Tibial artery (tissue), 4 donors: ENCODE measurements at regions not wholly inside any gene's neighbourhood (a gene's known extent, or its start where the extent isn't known, plus 50 kb on each side); places are given as distances from the start of the nearest gene placed in this dataset.
"Not testable (repeated sequence)": the region's sequence is repeated elsewhere in the genome, so short reads cannot be mapped to it uniquely, and the experiment has no call there.

ENCODE experiments used
- DNase-seq, 2 donors: peaks; one replicate each; pipeline ENCODE4 v3.0.0-alpha.2; 2019
- H3K27ac ChIP-seq, 2 donors: fragments of 200-600 bp; sonication (generic) in 1 of 2; 1 replicate in 1 of 2; 2 replicates in 1 of 2; pipeline ENCODE4 v1.5.1; 2018 to 2019; ENCODE audit warnings: mild to moderate bottlenecking in 1 of 2
- H3K27me3 ChIP-seq, 2 donors: fragments of 200-600 bp; sonication (generic) in 1 of 2; one replicate each; pipeline versions ENCODE4 v1.5.1 to v1.6.0; 2016 to 2019
- H3K36me3 ChIP-seq, 3 donors: fragments of 200-600 bp; sonication (generic) in 2 of 3; one replicate each; pipeline ENCODE4 v1.5.1; 2016 to 2019; ENCODE audit warnings: mild to moderate bottlenecking in 2 of 3
- H3K4me1 ChIP-seq, 4 donors: fragments of 200-600 bp; sonication (generic) in 2 of 4; 1 replicate in 3 of 4; 2 replicates in 1 of 4; pipeline ENCODE4 v1.5.1; 2016 to 2019
- H3K4me3 ChIP-seq, 2 donors: fragments of 200-600 bp; sonication (generic) in 1 of 2; 1 replicate in 1 of 2; 2 replicates in 1 of 2; pipeline ENCODE4 v1.5.1; 2018 to 2019; ENCODE audit warnings: mild to moderate bottlenecking in 2 of 2
- H3K9me3 ChIP-seq, 3 donors: fragments of 200-600 bp; sonication (generic) in 1 of 3; one replicate each; pipeline ENCODE4 v1.5.1; 2016 to 2019
- intact Hi-C: fragments of 100-400 bp; cut with DNase I; formaldehyde crosslinking; loops from one replicate; pipeline ENCODE4 v1.15.0; 2023; ENCODE audit warnings: low total_unique reads
- TF ChIP-seq, protein P1 (sequence below), 2 experiments: fragments of 200-600 bp in 1 of 2; fragments of 450-650 bp in 1 of 2; IDR thresholded peaks; one replicate each; pipeline ENCODE4 v1.5.1; 2017 to 2019; ENCODE audit warnings: antibody characterized with exemption in 2 of 2, mild to moderate bottlenecking in 1 of 2, moderate library complexity in 1 of 2

DNA sequence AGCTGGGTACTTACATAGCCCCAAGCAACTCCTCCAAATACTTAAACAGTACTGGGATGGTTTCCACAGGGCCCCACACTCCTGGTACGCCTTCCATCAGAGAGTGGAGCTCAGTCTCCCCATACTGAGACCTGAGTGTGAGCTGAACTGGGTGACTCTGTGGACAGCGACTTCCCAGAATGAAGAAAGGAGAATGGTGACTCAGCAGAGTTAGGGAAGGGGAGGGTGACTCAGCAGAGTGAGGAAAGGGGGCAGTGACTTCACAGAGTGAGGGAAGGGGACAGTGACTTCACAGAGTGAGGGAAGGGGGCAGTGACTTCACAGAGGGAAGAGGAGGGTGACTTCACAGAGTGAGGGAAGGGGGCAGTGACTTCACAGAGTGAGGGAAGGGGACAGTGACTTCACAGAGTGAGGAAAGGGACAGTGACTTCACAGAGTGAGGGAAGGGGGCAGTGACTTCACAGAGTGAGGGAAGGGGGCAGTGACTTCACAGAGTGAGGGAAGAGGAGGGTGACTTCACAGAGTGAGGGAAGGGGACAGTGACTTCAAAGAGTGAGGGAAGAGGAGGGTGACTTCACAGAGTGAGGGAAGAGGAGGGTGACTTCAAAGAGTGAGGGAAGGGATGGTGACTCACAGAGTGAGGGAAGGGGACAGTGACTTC, 141.3 kb upstream of the PITRM1 start:
- H3K27me3 ChIP-seq, H3K36me3 ChIP-seq, H3K4me1 ChIP-seq, DNase-seq, H3K4me3 ChIP-seq, intact Hi-C loops, H3K9me3 ChIP-seq, H3K27ac ChIP-seq: not testable (repeated sequence)

DNA sequence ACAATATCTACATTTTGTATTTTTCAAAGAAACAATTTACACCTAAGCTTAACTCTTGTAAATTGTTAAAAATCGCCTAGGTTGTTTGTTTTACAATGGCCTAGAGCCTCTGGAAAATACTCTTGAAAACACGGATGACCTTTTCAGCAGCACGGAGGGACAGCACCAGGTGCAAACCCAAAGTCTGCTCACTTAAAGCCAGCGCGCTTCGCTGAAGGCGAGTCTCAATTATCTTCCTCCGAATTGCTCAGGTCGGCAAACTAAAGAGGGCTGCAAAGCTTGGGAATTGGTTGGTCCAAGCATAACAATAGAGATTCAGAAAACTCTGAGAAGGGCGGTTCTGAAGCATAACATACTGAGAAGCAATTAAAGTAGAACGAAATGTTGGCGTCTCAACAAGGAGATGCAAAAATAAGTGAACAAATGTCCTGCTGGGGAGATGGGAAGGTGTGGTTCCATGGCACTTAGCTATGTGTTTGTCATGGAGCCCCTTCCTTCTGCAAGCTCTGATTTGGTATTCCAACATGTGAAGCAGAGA, 139.9 kb upstream of the PITRM1 start:
- intact Hi-C loops, result no loop called here
- no peaks in the 10 kb centered on the region for H3K9me3 ChIP-seq
- H3K27me3 ChIP-seq, result no peaks in the 10 kb centered on the region
- no peak overlapping the region for H3K27ac ChIP-seq
- H3K4me3 ChIP-seq, result no peak overlapping the region
- no peaks in the 10 kb centered on the region for H3K36me3 ChIP-seq
- TF ChIP-seq, protein P1, sequence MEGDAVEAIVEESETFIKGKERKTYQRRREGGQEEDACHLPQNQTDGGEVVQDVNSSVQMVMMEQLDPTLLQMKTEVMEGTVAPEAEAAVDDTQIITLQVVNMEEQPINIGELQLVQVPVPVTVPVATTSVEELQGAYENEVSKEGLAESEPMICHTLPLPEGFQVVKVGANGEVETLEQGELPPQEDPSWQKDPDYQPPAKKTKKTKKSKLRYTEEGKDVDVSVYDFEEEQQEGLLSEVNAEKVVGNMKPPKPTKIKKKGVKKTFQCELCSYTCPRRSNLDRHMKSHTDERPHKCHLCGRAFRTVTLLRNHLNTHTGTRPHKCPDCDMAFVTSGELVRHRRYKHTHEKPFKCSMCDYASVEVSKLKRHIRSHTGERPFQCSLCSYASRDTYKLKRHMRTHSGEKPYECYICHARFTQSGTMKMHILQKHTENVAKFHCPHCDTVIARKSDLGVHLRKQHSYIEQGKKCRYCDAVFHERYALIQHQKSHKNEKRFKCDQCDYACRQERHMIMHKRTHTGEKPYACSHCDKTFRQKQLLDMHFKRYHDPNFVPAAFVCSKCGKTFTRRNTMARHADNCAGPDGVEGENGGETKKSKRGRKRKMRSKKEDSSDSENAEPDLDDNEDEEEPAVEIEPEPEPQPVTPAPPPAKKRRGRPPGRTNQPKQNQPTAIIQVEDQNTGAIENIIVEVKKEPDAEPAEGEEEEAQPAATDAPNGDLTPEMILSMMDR (IDR thresholded peaks at IDR 0.05), result no peak
- DNase-seq, result no peak
- H3K4me1 ChIP-seq, result no peaks in the 10 kb centered on the region

GRCh38 chr10:3310016-3310784, 137.6 kb upstream of the PITRM1 start:
- Histone ChIP-seq H3K36me3 (no peaks in the 10 kb centered on the region), H3K27me3 (no peaks in the 10 kb centered on the region), H3K4me3 (no peak overlapping the region), H3K4me1 (no peaks in the 10 kb centered on the region), H3K9me3 (no peaks in the 10 kb centered on the region), H3K27ac (no peak overlapping the region)
- TF ChIP-seq, protein P1 (IDR thresholded peaks at IDR 0.05), result no peak
- DNase-seq, result no peak
- intact Hi-C loops, result no loop called here

GRCh38 chr10:3306050-3306449, 133.5 kb upstream of the PITRM1 start:
- intact Hi-C loops, result no loop called here
- Histone ChIP-seq H3K27me3 (no peaks in the 10 kb centered on the region), H3K4me1 (no peaks in the 10 kb centered on the region), H3K4me3 (no peak overlapping the region), H3K36me3 (no peaks in the 10 kb centered on the region), H3K9me3 (peaks cover 0 to 4% (median 0%) of the 10 kb centered on the region in 3 donors), H3K27ac (no peak overlapping the region)
- TF ChIP-seq, protein P1 (IDR thresholded peaks at IDR 0.05), result no peak
- DNase-seq, result no peak

- Histone ChIP-seq H3K4me3 (no peak overlapping the region), H3K36me3 (no peaks in the 10 kb centered on the region), H3K9me3 (no peaks in the 10 kb centered on the region), H3K27ac (no peak overlapping the region), H3K4me1 (peaks cover 0 to 15% (median 8%) of the 10 kb centered on the region in 4 donors), H3K27me3 (no peaks in the 10 kb centered on the region)
- DNase-seq, result no peak
- TF ChIP-seq, protein P1 (IDR thresholded peaks at IDR 0.05), result no peak
- intact Hi-C loops, result no loop called here
Observed at GRCh38 chr10:3295582-3296151, 123.1 kb upstream of the PITRM1 start.
